Fibroblast of lung (primary cell): ENCODE measurements at regions not wholly inside any gene's neighbourhood (a gene's known extent, or its start where the extent isn't known, plus 50 kb on each side); places are given as distances from the start of the nearest gene placed in this dataset.

Experiments
- EZH2 ChIP-seq: IDR thresholded peaks from 2 replicates; pipeline ENCODE4 v1.5.1; 2012; ENCODE audit warnings: low read length, control low read depth, mild to moderate bottlenecking; ENCODE audit errors: missing control alignments
- TF ChIP-seq, protein P1 (sequence below), 2 donors: IDR thresholded peaks in 1 of 2; conservative IDR thresholded peaks in 1 of 2; 1 replicate in 1 of 2; 2 replicates in 1 of 2; pipeline ENCODE4 v1.5.1; 2011 to 2012; ENCODE audit warnings: low read length in 2 of 2, control low read depth in 1 of 2, inconsistent platforms in 1 of 2, low read depth in 1 of 2, mild to moderate bottlenecking in 1 of 2

- TF ChIP-seq, protein P1, sequence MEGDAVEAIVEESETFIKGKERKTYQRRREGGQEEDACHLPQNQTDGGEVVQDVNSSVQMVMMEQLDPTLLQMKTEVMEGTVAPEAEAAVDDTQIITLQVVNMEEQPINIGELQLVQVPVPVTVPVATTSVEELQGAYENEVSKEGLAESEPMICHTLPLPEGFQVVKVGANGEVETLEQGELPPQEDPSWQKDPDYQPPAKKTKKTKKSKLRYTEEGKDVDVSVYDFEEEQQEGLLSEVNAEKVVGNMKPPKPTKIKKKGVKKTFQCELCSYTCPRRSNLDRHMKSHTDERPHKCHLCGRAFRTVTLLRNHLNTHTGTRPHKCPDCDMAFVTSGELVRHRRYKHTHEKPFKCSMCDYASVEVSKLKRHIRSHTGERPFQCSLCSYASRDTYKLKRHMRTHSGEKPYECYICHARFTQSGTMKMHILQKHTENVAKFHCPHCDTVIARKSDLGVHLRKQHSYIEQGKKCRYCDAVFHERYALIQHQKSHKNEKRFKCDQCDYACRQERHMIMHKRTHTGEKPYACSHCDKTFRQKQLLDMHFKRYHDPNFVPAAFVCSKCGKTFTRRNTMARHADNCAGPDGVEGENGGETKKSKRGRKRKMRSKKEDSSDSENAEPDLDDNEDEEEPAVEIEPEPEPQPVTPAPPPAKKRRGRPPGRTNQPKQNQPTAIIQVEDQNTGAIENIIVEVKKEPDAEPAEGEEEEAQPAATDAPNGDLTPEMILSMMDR (conservative IDR thresholded peaks at IDR 0.05 in 1 of 2, IDR thresholded peaks at IDR 0.05 in 1 of 2; ENCODE audit: low read depth in 1 of 2, low read length in 2 of 2) = no peak
- no peak for TF ChIP-seq EZH2
Measured at GRCh38 chr3:71921036-71921435, 136.1 kb upstream of the PROK2 start.
